Panc1 (cell line): ENCODE measurements at regions not wholly inside any gene's neighbourhood (a gene's known extent, or its start where the extent isn't known, plus 50 kb on each side); places are given as distances from the start of the nearest gene placed in this dataset.
"Not testable (repeated sequence)": the region's sequence is repeated elsewhere in the genome, so short reads cannot be mapped to it uniquely, and the experiment has no call there.

Experiments
- ATAC-seq: fragments of 200-7000 bp; cut with Tn5 transposase; 2 replicates; pipeline ENCODE4 v1.9.1; 2020; ENCODE audit warnings: mild to moderate bottlenecking, moderate library complexity
- BruUV-seq: library from RNA; stranded (reverse); fragments of 400-500 nt; replicated peaks from 2 replicates; lab custom pipeline; 2021; lab: Mats Ljungman, UMichigan
- CTCF ChIA-PET: fragments of 300-600 bp; sonication (Branson Sonifier 250); formaldehyde crosslinking; loops from one replicate; lab custom pipeline; 2022; ENCODE audit warnings: antibody characterized with exemption; lab: Charles Lee
- POLR2A ChIA-PET: fragments of 300-600 bp; sonication (Branson Sonifier 250); formaldehyde crosslinking; loops from one replicate; lab custom pipeline; 2022; ENCODE audit warnings: antibody characterized with exemption; lab: Charles Lee
- DNase-seq: peaks from one replicate; pipeline ENCODE4 v3.0.0-alpha.2; 2010; ENCODE audit warnings: low read depth, low spot score
- H3K27ac ChIP-seq: 2 replicates; pipeline ENCODE4 v1.5.1; 2011; ENCODE audit warnings: mild to moderate bottlenecking, low read length, inconsistent platforms
- H3K27me3 ChIP-seq: fragments of 200-500 bp; sonication (Bioruptor generic); 2 replicates; pipeline ENCODE4 v1.6.0; 2014; ENCODE audit warnings: low read length, inconsistent platforms; ENCODE audit not compliant: control insufficient read depth, insufficient read depth
- H3K36me3 ChIP-seq: fragments of 200-500 bp; sonication (Bioruptor generic); 2 replicates; pipeline ENCODE4 v1.5.1; 2014; ENCODE audit warnings: inconsistent platforms, mild to moderate bottlenecking, low read length, moderate library complexity; ENCODE audit not compliant: control insufficient read depth, insufficient read depth
- H3K4me1 ChIP-seq: 2 replicates; pipeline ENCODE4 v1.5.1; 2011; ENCODE audit warnings: inconsistent platforms, mild to moderate bottlenecking, low read length, moderate library complexity; ENCODE audit not compliant: control insufficient read depth, insufficient read depth
- H3K4me3 ChIP-seq, 2 experiments: 2 replicates each; pipeline ENCODE4 v1.5.1; 2011 to 2012; ENCODE audit warnings: low read depth in 2 of 2, low read length in 2 of 2, mild to moderate bottlenecking in 2 of 2, inconsistent platforms in 1 of 2, moderate library complexity in 1 of 2
- H3K9me3 ChIP-seq: fragments of 200-500 bp; sonication (Bioruptor generic); 2 replicates; pipeline ENCODE4 v1.5.1; 2014; ENCODE audit warnings: low read depth, mild to moderate bottlenecking, inconsistent platforms, low read length, moderate library complexity; ENCODE audit not compliant: control insufficient read depth, insufficient read depth
- POLR2AphosphoS5 ChIP-seq: IDR thresholded peaks from 2 replicates; pipeline ENCODE4 v1.6.1; 2012; ENCODE audit warnings: mild to moderate bottlenecking, low read depth, low read length, moderate library complexity
- SIN3A ChIP-seq: IDR thresholded peaks from 2 replicates; pipeline ENCODE4 v1.6.1; 2012; ENCODE audit warnings: low read depth, mild to moderate bottlenecking, low read length, moderate library complexity, borderline replicate concordance; ENCODE audit not compliant: insufficient read depth
- TCF7L2 ChIP-seq: IDR thresholded peaks from 2 replicates; pipeline ENCODE4 v1.6.1; 2011; ENCODE audit warnings: mild to moderate bottlenecking, low read depth, low read length, inconsistent platforms
- in situ Hi-C: cut with HindIII; loops from 2 replicates; pipeline ENCODE4 v1.10.0; 2016; ENCODE audit warnings: low sequenced_read_pairs, low pct_unique_long_range_greater_than_20kb
- intact Hi-C: fragments of 100-400 bp; cut with micrococcal nuclease; formaldehyde crosslinking; loops from one replicate; pipeline ENCODE4 v1.10.0; 2022; ENCODE audit not compliant: unreplicated experiment
- TF ChIP-seq, protein P1 (sequence below): fragments of 450-650 bp; IDR thresholded peaks from 2 replicates; pipeline ENCODE4 v1.5.1; 2017; ENCODE audit warnings: mild to moderate bottlenecking
- TF ChIP-seq, protein P2 (sequence below), 2 experiments: IDR thresholded peaks; 2 replicates each; pipeline ENCODE4 v1.6.1; 2011 to 2012; ENCODE audit warnings: low read depth in 2 of 2, control low read depth in 1 of 2, low read length in 1 of 2, mild to moderate bottlenecking in 1 of 2, moderate library complexity in 1 of 2; ENCODE audit not compliant: insufficient read depth in 1 of 2

DNA sequence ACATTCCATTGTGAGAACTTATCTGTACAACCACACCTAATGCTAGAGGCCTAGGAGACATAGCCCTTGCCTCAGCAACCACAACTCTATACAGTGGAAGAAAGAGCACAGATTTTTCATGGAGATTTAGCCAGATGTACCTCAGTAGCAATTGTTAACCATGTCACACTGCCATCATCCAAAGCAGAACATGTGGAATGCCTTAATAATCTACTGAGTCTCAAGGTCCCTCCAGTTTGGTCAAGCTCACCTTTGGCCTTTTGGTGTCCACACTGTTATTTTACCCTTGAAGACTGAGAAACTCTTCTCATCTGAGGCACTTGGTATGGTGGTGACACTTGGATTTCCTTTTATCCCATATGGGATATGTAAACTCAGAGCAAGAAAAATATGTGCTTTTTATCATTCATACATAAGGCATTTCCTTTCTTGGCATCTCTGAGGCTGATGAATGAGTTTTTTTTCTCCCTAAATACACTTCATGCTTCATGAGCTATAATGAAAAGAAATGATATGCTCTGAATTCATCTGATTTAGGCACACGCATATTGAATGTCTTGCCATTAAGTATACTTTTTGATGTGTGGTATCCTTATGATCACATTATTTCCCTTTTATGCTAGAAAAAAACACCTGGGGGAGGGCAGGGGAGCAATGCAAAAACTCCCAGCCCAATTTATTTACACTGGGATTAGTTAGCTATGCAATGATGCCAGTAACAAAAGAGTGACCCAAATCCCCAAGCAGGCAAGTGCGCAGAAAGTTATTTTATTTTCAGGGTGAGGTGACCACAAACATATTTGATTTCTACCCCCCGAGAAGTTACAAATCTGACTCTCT, 63.3 kb upstream of the ME3 start:
- no peaks in the 10 kb centered on the region for H3K36me3 ChIP-seq
- H3K4me3 ChIP-seq: no peak overlapping the region
- ATAC-seq (peak; percentile 84), DNase-seq (peak; percentile 90)
- H3K9me3 ChIP-seq: peaks cover 8% of the 10 kb centered on the region; the same call in 1 of the 2 replicates
- BruUV-seq: no TSS peak
- TF ChIP-seq SIN3A (no peak), TCF7L2 (peak; percentile 96), POLR2AphosphoS5 (peak; percentile 79)
- TF ChIP-seq, protein P1, sequence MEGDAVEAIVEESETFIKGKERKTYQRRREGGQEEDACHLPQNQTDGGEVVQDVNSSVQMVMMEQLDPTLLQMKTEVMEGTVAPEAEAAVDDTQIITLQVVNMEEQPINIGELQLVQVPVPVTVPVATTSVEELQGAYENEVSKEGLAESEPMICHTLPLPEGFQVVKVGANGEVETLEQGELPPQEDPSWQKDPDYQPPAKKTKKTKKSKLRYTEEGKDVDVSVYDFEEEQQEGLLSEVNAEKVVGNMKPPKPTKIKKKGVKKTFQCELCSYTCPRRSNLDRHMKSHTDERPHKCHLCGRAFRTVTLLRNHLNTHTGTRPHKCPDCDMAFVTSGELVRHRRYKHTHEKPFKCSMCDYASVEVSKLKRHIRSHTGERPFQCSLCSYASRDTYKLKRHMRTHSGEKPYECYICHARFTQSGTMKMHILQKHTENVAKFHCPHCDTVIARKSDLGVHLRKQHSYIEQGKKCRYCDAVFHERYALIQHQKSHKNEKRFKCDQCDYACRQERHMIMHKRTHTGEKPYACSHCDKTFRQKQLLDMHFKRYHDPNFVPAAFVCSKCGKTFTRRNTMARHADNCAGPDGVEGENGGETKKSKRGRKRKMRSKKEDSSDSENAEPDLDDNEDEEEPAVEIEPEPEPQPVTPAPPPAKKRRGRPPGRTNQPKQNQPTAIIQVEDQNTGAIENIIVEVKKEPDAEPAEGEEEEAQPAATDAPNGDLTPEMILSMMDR: no peak
- TF ChIP-seq, protein P2, sequence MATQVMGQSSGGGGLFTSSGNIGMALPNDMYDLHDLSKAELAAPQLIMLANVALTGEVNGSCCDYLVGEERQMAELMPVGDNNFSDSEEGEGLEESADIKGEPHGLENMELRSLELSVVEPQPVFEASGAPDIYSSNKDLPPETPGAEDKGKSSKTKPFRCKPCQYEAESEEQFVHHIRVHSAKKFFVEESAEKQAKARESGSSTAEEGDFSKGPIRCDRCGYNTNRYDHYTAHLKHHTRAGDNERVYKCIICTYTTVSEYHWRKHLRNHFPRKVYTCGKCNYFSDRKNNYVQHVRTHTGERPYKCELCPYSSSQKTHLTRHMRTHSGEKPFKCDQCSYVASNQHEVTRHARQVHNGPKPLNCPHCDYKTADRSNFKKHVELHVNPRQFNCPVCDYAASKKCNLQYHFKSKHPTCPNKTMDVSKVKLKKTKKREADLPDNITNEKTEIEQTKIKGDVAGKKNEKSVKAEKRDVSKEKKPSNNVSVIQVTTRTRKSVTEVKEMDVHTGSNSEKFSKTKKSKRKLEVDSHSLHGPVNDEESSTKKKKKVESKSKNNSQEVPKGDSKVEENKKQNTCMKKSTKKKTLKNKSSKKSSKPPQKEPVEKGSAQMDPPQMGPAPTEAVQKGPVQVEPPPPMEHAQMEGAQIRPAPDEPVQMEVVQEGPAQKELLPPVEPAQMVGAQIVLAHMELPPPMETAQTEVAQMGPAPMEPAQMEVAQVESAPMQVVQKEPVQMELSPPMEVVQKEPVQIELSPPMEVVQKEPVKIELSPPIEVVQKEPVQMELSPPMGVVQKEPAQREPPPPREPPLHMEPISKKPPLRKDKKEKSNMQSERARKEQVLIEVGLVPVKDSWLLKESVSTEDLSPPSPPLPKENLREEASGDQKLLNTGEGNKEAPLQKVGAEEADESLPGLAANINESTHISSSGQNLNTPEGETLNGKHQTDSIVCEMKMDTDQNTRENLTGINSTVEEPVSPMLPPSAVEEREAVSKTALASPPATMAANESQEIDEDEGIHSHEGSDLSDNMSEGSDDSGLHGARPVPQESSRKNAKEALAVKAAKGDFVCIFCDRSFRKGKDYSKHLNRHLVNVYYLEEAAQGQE (IDR thresholded peaks at IDR 0.05; ENCODE audit: insufficient read depth in 1 of 2, low read depth in 2 of 2, low read length in 1 of 2): peak in 1 of 2 experiments; percentile 42; a peak in 1 of 4 replicates
- peak overlapping the region; percentile 99 for H3K27ac ChIP-seq
- ChIA-PET CTCF (interaction anchor here (0.6 to 0.8 kb wide), 2 partner anchors 40 to 127 kb away, joined by 3 to 4 read pairs; no protein-coding TSS in a partner anchor), POLR2A (interaction anchor here (0.6 to 1.1 kb wide), 3 partner anchors 12 to 69 kb away, joined by 3 to 4 read pairs (median 3); partner anchors contain the start of gene PRSS23)
- in situ Hi-C loops (no loop called here), intact Hi-C loops (loop anchor here (5.0 kb wide), 1 partner anchor 63 kb away; the partner anchor contains the start of gene ME3)
- H3K27me3 ChIP-seq: no peaks in the 10 kb centered on the region
- H3K4me1 ChIP-seq: peaks cover 56% of the 10 kb centered on the region

DNA sequence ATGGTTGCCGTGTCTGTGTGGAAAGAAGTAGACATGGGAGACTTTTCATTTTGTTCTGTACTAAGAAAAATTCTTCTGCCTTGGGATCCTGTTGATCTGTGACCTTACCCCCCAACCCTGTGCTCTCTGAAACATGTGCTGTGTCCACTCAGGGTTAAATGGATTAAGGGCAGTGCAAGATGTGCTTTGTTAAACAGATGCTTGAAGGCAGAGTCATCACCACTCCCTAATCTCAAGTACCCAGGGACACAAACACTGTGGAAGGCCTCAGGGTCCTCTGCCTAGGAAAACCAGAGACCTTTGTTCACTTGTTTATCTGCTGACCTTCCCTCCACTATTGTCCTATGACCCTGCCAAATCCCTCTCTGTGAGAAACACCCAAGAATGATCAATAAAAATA, 60.3 kb upstream of the ME3 start:
- H3K4me1 ChIP-seq: peaks cover 37% of the 10 kb centered on the region
- H3K27ac ChIP-seq, BruUV-seq, intact Hi-C loops, H3K36me3 ChIP-seq, DNase-seq, POLR2A ChIA-PET, ATAC-seq, CTCF ChIA-PET, H3K9me3 ChIP-seq, in situ Hi-C loops, H3K4me3 ChIP-seq, H3K27me3 ChIP-seq: not testable (repeated sequence)

DNA sequence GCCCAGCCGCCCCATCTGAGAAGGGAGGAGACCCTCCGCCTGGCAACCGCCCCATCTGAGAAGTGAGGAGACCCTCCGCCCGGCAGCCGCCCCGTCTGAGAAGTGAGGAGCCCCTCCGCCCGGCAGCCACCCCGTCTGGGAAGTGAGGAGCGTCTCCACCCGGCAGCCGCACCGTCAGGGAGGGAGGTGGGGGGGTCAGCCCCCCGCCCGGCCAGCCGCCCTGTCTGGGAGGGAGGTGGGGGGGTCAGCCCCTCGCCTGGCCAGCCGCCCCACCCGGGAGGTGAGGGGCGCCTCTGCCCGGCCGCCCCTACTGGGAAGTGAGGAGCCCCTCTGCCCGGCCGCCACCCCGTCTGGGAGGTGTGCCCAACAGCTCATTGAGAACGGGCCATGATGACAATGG, 59.9 kb upstream of the ME3 start:
- CTCF ChIA-PET, intact Hi-C loops, ATAC-seq, POLR2A ChIA-PET, H3K9me3 ChIP-seq, H3K4me3 ChIP-seq, DNase-seq, H3K36me3 ChIP-seq, in situ Hi-C loops, H3K27ac ChIP-seq, H3K27me3 ChIP-seq, BruUV-seq: not testable (repeated sequence)
- peaks cover 32% of the 10 kb centered on the region for H3K4me1 ChIP-seq

DNA sequence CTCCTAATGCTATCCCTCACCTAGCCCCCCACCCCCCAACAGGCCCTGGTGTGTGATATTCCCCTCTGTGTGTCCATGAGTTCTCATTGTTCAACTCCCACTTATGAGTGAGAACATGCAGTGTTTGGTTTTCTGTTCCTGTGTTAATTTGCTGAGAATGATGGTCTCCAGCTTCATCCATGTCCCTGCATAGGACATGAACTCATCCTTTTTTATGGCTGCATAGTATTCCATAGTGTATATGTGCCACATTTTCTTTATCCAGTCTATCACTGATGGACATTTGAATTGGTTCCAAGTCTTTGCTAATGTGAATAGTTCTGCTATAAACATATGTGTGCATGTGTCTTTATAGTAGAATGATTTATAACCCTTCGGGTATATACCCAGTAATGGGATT, 57.2 kb upstream of the ME3 start:
- Histone ChIP-seq H3K4me1 (peaks cover 15% of the 10 kb centered on the region; the same call in 1 of the 2 replicates), H3K9me3 (peaks cover 17% of the 10 kb centered on the region; the same call in 1 of the 2 replicates)
- DNase-seq, BruUV-seq, H3K4me3 ChIP-seq, intact Hi-C loops, ATAC-seq, H3K27me3 ChIP-seq, H3K27ac ChIP-seq, POLR2A ChIA-PET, H3K36me3 ChIP-seq, in situ Hi-C loops, CTCF ChIA-PET: not testable (repeated sequence)
